Activated CD4-positive, alpha-beta T cell treated with anti-CD3 and anti-CD28 coated beads, Interleukin-2, Interleukin-4, amounts not matched to agents 100 ng/mL and 50 ng/mL, durations not matched to agents 16 hours and 8 hours (primary cell): ENCODE measurements at regions not wholly inside any gene's neighbourhood (a gene's known extent, or its start where the extent isn't known, plus 50 kb on each side); places are given as distances from the start of the nearest gene placed in this dataset.

Experiments
- DNase-seq: peaks from one replicate; pipeline ENCODE4 v3.0.0-alpha.2; 2020; ENCODE audit warnings: low spot score

- DNase-seq, result no peak
These were observed 138.9 kb downstream of the PTH2R start for GRCh38 chr2:208545403-208546042.

GRCh38 chr2:208546107-208546506 lies 139.5 kb downstream of the PTH2R start:
- no peak for DNase-seq

GRCh38 chr2:208546860-208547650 lies 140.5 kb downstream of the PTH2R start:
- DNase-seq, result no peak

GRCh38 chr2:208548700-208549099 lies 142.1 kb downstream of the PTH2R start:
- no peak for DNase-seq

GRCh38 chr2:208549546-208550158 lies 143.1 kb downstream of the PTH2R start:
- no peak for DNase-seq

GRCh38 chr2:208552943-208553342 lies 146.4 kb downstream of the PTH2R start:
- no peak for DNase-seq

- DNase-seq, result no peak
These were observed 150.4 kb downstream of the PTH2R start for GRCh38 chr2:208556983-208557484.

GRCh38 chr2:208565690-208566416 lies 159.3 kb downstream of the PTH2R start:
- no peak for DNase-seq

GRCh38 chr2:208568203-208568602 lies 161.6 kb downstream of the PTH2R start:
- no peak for DNase-seq

- no peak for DNase-seq
These were observed 163.5 kb downstream of the PTH2R start for GRCh38 chr2:208570066-208570465.

GRCh38 chr2:208570851-208571763 lies 164.5 kb downstream of the PTH2R start:
- DNase-seq, result no peak

- no peak for DNase-seq
These were observed 165.2 kb downstream of the PTH2R start for GRCh38 chr2:208571764-208572131.

- no peak for DNase-seq
These were observed 167.0 kb downstream of the PTH2R start for GRCh38 chr2:208573569-208573968.

- DNase-seq, result no peak
These were observed 173.1 kb downstream of the PTH2R start for GRCh38 chr2:208579678-208580077.

- DNase-seq, result no peak
These were observed 177.9 kb downstream of the PTH2R start for GRCh38 chr2:208584378-208584985.

- no peak for DNase-seq
These were observed 179.9 kb downstream of the PTH2R start for GRCh38 chr2:208586516-208586915.

GRCh38 chr2:208594642-208595385 lies 188.2 kb downstream of the PTH2R start:
- DNase-seq, result no peak

GRCh38 chr2:208595386-208596275 lies 189.0 kb downstream of the PTH2R start:
- no peak for DNase-seq

GRCh38 chr2:208607694-208608093 lies 201.1 kb downstream of the PTH2R start:
- no peak for DNase-seq
